CD14-positive monocyte (primary cell): ENCODE measurements at regions not wholly inside any gene's neighbourhood (a gene's known extent, or its start where the extent isn't known, plus 50 kb on each side); places are given as distances from the start of the nearest gene placed in this dataset.

Experiments used
- DNase-seq, 3 donors: peaks; one replicate each; pipeline ENCODE4 v3.0.0-alpha.2; 2011 to 2022
- H2AFZ ChIP-seq: 2 replicates; pipeline ENCODE4 v1.6.0; 2012; ENCODE audit warnings: mild to moderate bottlenecking, low read depth, low read length, inconsistent platforms; ENCODE audit not compliant: insufficient read depth, poor library complexity, severe bottlenecking
- H3K27ac ChIP-seq, 2 donors: 1 replicate in 1 of 2; 2 replicates in 1 of 2; pipeline ENCODE4 v1.5.1; 2012 to 2013; ENCODE audit warnings: low read length in 2 of 2, control low read depth in 1 of 2, inconsistent platforms in 1 of 2, low read depth in 1 of 2, mild to moderate bottlenecking in 1 of 2
- H3K27me3 ChIP-seq, 2 donors: one replicate each; pipeline versions ENCODE4 v1.6.0 to v1.6.1; 2011 to 2013; ENCODE audit warnings: low read length in 2 of 2; ENCODE audit not compliant: control insufficient read depth in 2 of 2, insufficient read depth in 2 of 2
- H3K36me3 ChIP-seq, 2 donors: replicated peaks in 1 of 2; 1 replicate in 1 of 2; 2 replicates in 1 of 2; pipeline versions ENCODE4 v1.5.1 to v1.6.1; 2012 to 2013; ENCODE audit warnings: low read length in 2 of 2, control low read depth in 1 of 2, inconsistent platforms in 1 of 2, mild to moderate bottlenecking in 1 of 2; ENCODE audit not compliant: insufficient read depth in 2 of 2, control insufficient read depth in 1 of 2
- H3K4me1 ChIP-seq, 2 donors: 1 replicate in 1 of 2; 2 replicates in 1 of 2; pipeline versions ENCODE4 v1.5.1 to v1.6.1; 2012 to 2013; ENCODE audit warnings: low read length in 2 of 2, control low read depth in 1 of 2, inconsistent platforms in 1 of 2, mild to moderate bottlenecking in 1 of 2, moderate library complexity in 1 of 2; ENCODE audit not compliant: insufficient read depth in 2 of 2, control insufficient read depth in 1 of 2
- H3K4me2 ChIP-seq: replicated peaks from 2 replicates; pipeline ENCODE3; 2012; ENCODE audit warnings: low read length, moderate library complexity, mild to moderate bottlenecking; ENCODE audit not compliant: poor library complexity, severe bottlenecking; ENCODE audit errors: extremely low read depth
- H3K4me3 ChIP-seq, 3 experiments: fragments of 200-600 bp in 1 of 3; sonication (generic) in 1 of 3; replicated peaks in 1 of 3; 1 replicate in 2 of 3; 2 replicates in 1 of 3; pipeline ENCODE4 v1.5.1; 2011 to 2013; ENCODE audit warnings: low read length in 3 of 3, mild to moderate bottlenecking in 3 of 3, control low read depth in 2 of 3, low read depth in 2 of 3, inconsistent platforms in 1 of 3, moderate library complexity in 1 of 3
- H3K79me2 ChIP-seq: 2 replicates; pipeline ENCODE4 v1.6.0; 2012; ENCODE audit warnings: mild to moderate bottlenecking, control low read depth, inconsistent platforms, low read length, moderate library complexity; ENCODE audit not compliant: insufficient read depth
- H3K9ac ChIP-seq: 2 replicates; pipeline ENCODE4 v1.6.0; 2017; ENCODE audit warnings: low read length, mild to moderate bottlenecking; ENCODE audit not compliant: insufficient read depth, poor library complexity, severe bottlenecking
- H3K9me3 ChIP-seq, 2 donors: replicated peaks in 1 of 2; 1 replicate in 1 of 2; 2 replicates in 1 of 2; pipeline versions ENCODE4 v1.5.1 to v1.6.1; 2012 to 2013; ENCODE audit warnings: low read length in 2 of 2, control low read depth in 1 of 2; ENCODE audit not compliant: control insufficient read depth in 1 of 2, insufficient read depth in 1 of 2
- H4K20me1 ChIP-seq: 2 replicates; pipeline ENCODE4 v1.6.0; 2012; ENCODE audit warnings: mild to moderate bottlenecking, low read length, control low read depth, moderate library complexity; ENCODE audit not compliant: insufficient read depth
- H3K27ac Mint-ChIP-seq, 7 donors: one replicate each; pipeline ENCODE4 v1.8.0; 2020; ENCODE audit warnings: mild to moderate bottlenecking in 7 of 7, mixed read lengths in 7 of 7, moderate library complexity in 6 of 7, inconsistent platforms in 2 of 7
- H3K27me3 Mint-ChIP-seq, 3 donors: one replicate each; pipeline ENCODE4 v1.8.0; 2021 to 2022; ENCODE audit warnings: low read depth in 3 of 3, mild to moderate bottlenecking in 3 of 3, mixed read lengths in 3 of 3, moderate library complexity in 3 of 3, inconsistent platforms in 1 of 3
- H3K36me3 Mint-ChIP-seq, 2 donors: one replicate each; pipeline ENCODE4 v1.8.0; 2020; ENCODE audit warnings: mixed read lengths in 2 of 2, inconsistent platforms in 1 of 2, mild to moderate bottlenecking in 1 of 2
- H3K4me1 Mint-ChIP-seq: one replicate; pipeline ENCODE4 v1.8.0; 2020; ENCODE audit warnings: mild to moderate bottlenecking, mixed read lengths
- H3K4me3 Mint-ChIP-seq, 2 donors: one replicate each; pipeline ENCODE4 v1.8.0; 2020; ENCODE audit warnings: mild to moderate bottlenecking in 2 of 2, mixed read lengths in 2 of 2, moderate library complexity in 1 of 2
- H3K9me3 Mint-ChIP-seq, 7 donors: one replicate each; pipeline ENCODE4 v1.8.0; 2020 to 2022; ENCODE audit warnings: mixed read lengths in 7 of 7, mild to moderate bottlenecking in 6 of 7, moderate library complexity in 6 of 7, inconsistent platforms in 2 of 7
- CTCF ChIP-seq: fragments of 200-600 bp; IDR thresholded peaks from one replicate; pipeline ENCODE4 v1.8.0; 2022; ENCODE audit warnings: antibody characterized with exemption, mild to moderate bottlenecking
- WGBS: methylation state at CpG from one replicate; pipeline ENCODE4 v1.1.5; 2013; ENCODE audit warnings: missing lambda C conversion rate; ENCODE audit not compliant: insufficient coverage; 5-methylcytosine and 5-hydroxymethylcytosine counted together
- intact Hi-C, 2 donors: fragments of 100-400 bp; cut with micrococcal nuclease; formaldehyde crosslinking; loops; one replicate each; pipeline versions ENCODE4 v1.15.0 to v1.15.1; 2023

- H4K20me1 ChIP-seq: no peaks in the 10 kb centered on the region
- H3K9me3 Mint-ChIP-seq: no peaks in the 10 kb centered on the region
Observed at GRCh38 chr15:69820819-69821218, 276.9 kb downstream of the TLE3 start.

GRCh38 chr15:69823223-69823907 lies 274.4 kb downstream of the TLE3 start:
- no peaks in the 10 kb centered on the region for H3K4me1 ChIP-seq
- no peaks in the 10 kb centered on the region for H4K20me1 ChIP-seq
- no CpG with 5 or more reads among the region's 8 CpGs for WGBS
- H3K36me3 Mint-ChIP-seq: no peaks in the 10 kb centered on the region
- intact Hi-C loops: no loop called here
- no peaks in the 10 kb centered on the region for H3K27me3 ChIP-seq
- no peaks in the 10 kb centered on the region for H3K9me3 Mint-ChIP-seq
- peaks cover 4 to 8% (median 7%) of the 10 kb centered on the region in 3 donors for H3K27me3 Mint-ChIP-seq
- H3K4me2 ChIP-seq: no peak overlapping the region
- DNase-seq: no peak
- no peaks in the 10 kb centered on the region for H3K36me3 ChIP-seq
- H3K4me3 ChIP-seq: no peak overlapping the region
- H3K9ac ChIP-seq: no peak overlapping the region
- no peaks in the 10 kb centered on the region for H3K4me1 Mint-ChIP-seq
- no peak overlapping the region for H3K27ac Mint-ChIP-seq
- H3K27ac ChIP-seq: no peak overlapping the region
- H3K4me3 Mint-ChIP-seq: no peak overlapping the region
- no peaks in the 10 kb centered on the region for H3K79me2 ChIP-seq
- no peaks in the 10 kb centered on the region for H3K9me3 ChIP-seq
- no peak overlapping the region for H2AFZ ChIP-seq
- TF ChIP-seq CTCF: no peak

More at GRCh38 chr15:69820819-69821218, 276.9 kb downstream of the TLE3 start:
- no peak for DNase-seq
- Mint-ChIP-seq H3K36me3 (no peaks in the 10 kb centered on the region), H3K4me3 (no peak overlapping the region), H3K27ac (peak overlapping the region in 1 of 7 donors; percentile 64), H3K27me3 (peaks cover 2 to 11% (median 7%) of the 10 kb centered on the region in 3 donors), H3K4me1 (no peaks in the 10 kb centered on the region)
- Histone ChIP-seq H3K27ac (no peak overlapping the region), H3K9me3 (no peaks in the 10 kb centered on the region), H3K36me3 (no peaks in the 10 kb centered on the region), H3K4me1 (no peaks in the 10 kb centered on the region), H2AFZ (no peak overlapping the region), H3K27me3 (no peaks in the 10 kb centered on the region), H3K9ac (no peak overlapping the region), H3K4me3 (no peak overlapping the region), H3K4me2 (no peak overlapping the region), H3K79me2 (no peaks in the 10 kb centered on the region)
- intact Hi-C loops: no loop called here
- TF ChIP-seq CTCF: no peak
- WGBS: 77% methylated on average over 6 of the region's 7 CpGs
